ENCODE measurements at regions not wholly inside any gene's neighbourhood (a gene's known extent, or its start where the extent isn't known, plus 50 kb on each side); places are given as distances from the start of the nearest gene placed in this dataset.

- no peak overlapping the region for H3K4me3 ChIP-seq
- no peaks in the 10 kb centered on the region for H3K9me3 ChIP-seq
- H3K36me3 ChIP-seq (ENCODE audit: insufficient read depth in 1 of 2, low read depth in 1 of 2) = no peaks in the 10 kb centered on the region
- TF ChIP-seq, protein P1, sequence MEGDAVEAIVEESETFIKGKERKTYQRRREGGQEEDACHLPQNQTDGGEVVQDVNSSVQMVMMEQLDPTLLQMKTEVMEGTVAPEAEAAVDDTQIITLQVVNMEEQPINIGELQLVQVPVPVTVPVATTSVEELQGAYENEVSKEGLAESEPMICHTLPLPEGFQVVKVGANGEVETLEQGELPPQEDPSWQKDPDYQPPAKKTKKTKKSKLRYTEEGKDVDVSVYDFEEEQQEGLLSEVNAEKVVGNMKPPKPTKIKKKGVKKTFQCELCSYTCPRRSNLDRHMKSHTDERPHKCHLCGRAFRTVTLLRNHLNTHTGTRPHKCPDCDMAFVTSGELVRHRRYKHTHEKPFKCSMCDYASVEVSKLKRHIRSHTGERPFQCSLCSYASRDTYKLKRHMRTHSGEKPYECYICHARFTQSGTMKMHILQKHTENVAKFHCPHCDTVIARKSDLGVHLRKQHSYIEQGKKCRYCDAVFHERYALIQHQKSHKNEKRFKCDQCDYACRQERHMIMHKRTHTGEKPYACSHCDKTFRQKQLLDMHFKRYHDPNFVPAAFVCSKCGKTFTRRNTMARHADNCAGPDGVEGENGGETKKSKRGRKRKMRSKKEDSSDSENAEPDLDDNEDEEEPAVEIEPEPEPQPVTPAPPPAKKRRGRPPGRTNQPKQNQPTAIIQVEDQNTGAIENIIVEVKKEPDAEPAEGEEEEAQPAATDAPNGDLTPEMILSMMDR (IDR thresholded peaks at IDR 0.05) = no peak
- peaks cover 0 to 44% (median 3%) of the 10 kb centered on the region in 3 donors for H3K27me3 ChIP-seq (ENCODE audit: insufficient read depth in 3 of 3, low read length in 2 of 3)
- peak in 1 of 4 donors; percentile 18 for ATAC-seq
- H3K4me1 ChIP-seq = peaks cover 8% of the 10 kb centered on the region
- DNase-seq = no peak
- intact Hi-C loops (cut with DNase I) = no loop called here
- H3K27ac ChIP-seq = no peak overlapping the region
- 62 to 73% (median 62%) methylated on average over 10 of the region's 10 CpGs for WGBS, 3 donors
Observed at GRCh38 chr16:86669285-86669805, 91.0 kb downstream of the FOXL1 start.

GRCh38 chr16:86669937-86670749 lies 91.8 kb downstream of the FOXL1 start:
- intact Hi-C loops (cut with DNase I) = no loop called here
- Histone ChIP-seq H3K27ac (no peak overlapping the region), H3K9me3 (no peaks in the 10 kb centered on the region), H3K4me1 (peaks cover 8% of the 10 kb centered on the region), H3K27me3 (ENCODE audit: insufficient read depth in 3 of 3, low read length in 2 of 3) (peaks cover 0 to 49% (median 3%) of the 10 kb centered on the region in 3 donors), H3K4me3 (peak overlapping the region; percentile 2), H3K36me3 (ENCODE audit: insufficient read depth in 1 of 2, low read depth in 1 of 2) (no peaks in the 10 kb centered on the region)
- WGBS, 3 donors = 16 to 22% (median 17%) methylated on average over 30 of the region's 30 CpGs
- peak; percentile 49 to 93 (median 84) for ATAC-seq
- TF ChIP-seq, protein P1 (IDR thresholded peaks at IDR 0.05) = no peak
- DNase-seq = peak; percentile 61 to 92

DNA sequence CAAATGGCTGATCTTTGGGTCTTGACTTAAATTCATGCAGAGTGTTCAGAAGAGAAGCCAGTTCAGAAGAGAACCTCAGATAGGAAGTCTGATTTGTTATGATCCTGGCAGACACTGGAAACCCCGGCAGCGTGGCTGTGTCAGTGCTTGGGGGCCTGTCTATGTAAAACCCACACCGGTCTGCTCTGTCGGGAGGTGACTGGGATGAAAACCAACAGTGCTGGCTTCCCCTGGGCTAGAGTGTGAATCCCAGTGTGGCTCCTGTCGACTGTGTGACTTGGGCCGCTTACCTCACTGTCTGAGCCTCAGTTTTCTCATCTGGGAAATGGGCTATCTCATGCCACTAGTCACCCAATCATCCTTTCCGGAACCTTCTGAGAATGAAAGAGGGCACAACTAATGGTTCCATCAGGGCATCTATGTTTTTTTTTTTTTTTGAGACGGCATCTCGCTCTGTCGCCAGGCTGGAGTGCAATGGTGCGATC lies 92.4 kb downstream of the FOXL1 start:
- intact Hi-C loops (cut with DNase I) = no loop called here
- 79 to 85% (median 82%) methylated on average over 11 of the region's 11 CpGs for WGBS, 3 donors
- ATAC-seq (peak in 1 of 4 donors; percentile 3), DNase-seq (no peak)
- H3K4me1 ChIP-seq = peaks cover 8% of the 10 kb centered on the region
- no peak overlapping the region for H3K4me3 ChIP-seq
- H3K27ac ChIP-seq = no peak overlapping the region
- TF ChIP-seq, protein P1 (IDR thresholded peaks at IDR 0.05) = no peak
- peaks cover 0 to 52% (median 3%) of the 10 kb centered on the region in 3 donors for H3K27me3 ChIP-seq (ENCODE audit: insufficient read depth in 3 of 3, low read length in 2 of 3)
- H3K9me3 ChIP-seq = no peaks in the 10 kb centered on the region
- no peaks in the 10 kb centered on the region for H3K36me3 ChIP-seq (ENCODE audit: insufficient read depth in 1 of 2, low read depth in 1 of 2)

- intact Hi-C loops (cut with DNase I) = no loop called here
- ATAC-seq (no peak), DNase-seq (no peak)
- Histone ChIP-seq H3K4me1 (peaks cover 8% of the 10 kb centered on the region), H3K9me3 (no peaks in the 10 kb centered on the region), H3K27ac (no peak overlapping the region), H3K4me3 (no peak overlapping the region), H3K27me3 (ENCODE audit: insufficient read depth in 3 of 3, low read length in 2 of 3) (peaks cover 0 to 48% (median 3%) of the 10 kb centered on the region in 3 donors), H3K36me3 (ENCODE audit: insufficient read depth in 1 of 2, low read depth in 1 of 2) (no peaks in the 10 kb centered on the region)
- 29 to 41% (median 32%) methylated on average over 15 of the region's 15 CpGs for WGBS, 3 donors
- TF ChIP-seq, protein P1 (IDR thresholded peaks at IDR 0.05) = no peak
Observed at GRCh38 chr16:86671486-86672178, 93.3 kb downstream of the FOXL1 start.

Measured in psoas muscle (tissue), 7 donors.